T-helper 2 cell treated with Interferon-gamma antibody and Interleukin-4, amounts not matched to agents 5 μg/mL and 100 μg/mL, for 36 hours (primary cell): ENCODE measurements at regions not wholly inside any gene's neighbourhood (a gene's known extent, or its start where the extent isn't known, plus 50 kb on each side); places are given as distances from the start of the nearest gene placed in this dataset.

Experiments
- DNase-seq: peaks from one replicate; pipeline ENCODE4 v3.0.0; 2021; ENCODE audit warnings: low spot score
- H3K27ac Mint-ChIP-seq: one replicate; pipeline ENCODE4 v1.8.0; 2021; ENCODE audit warnings: mild to moderate bottlenecking, mixed read lengths
- H3K27me3 Mint-ChIP-seq: one replicate; pipeline ENCODE4 v1.8.0; 2021; ENCODE audit warnings: low read depth, mixed read lengths
- H3K36me3 Mint-ChIP-seq: one replicate; pipeline ENCODE4 v1.8.0; 2021; ENCODE audit warnings: low read depth, mixed read lengths
- H3K4me1 Mint-ChIP-seq: one replicate; pipeline ENCODE4 v1.8.0; 2021; ENCODE audit warnings: low read depth, mixed read lengths
- H3K4me3 Mint-ChIP-seq: one replicate; pipeline ENCODE4 v1.8.0; 2022; ENCODE audit warnings: mild to moderate bottlenecking, moderate library complexity, mixed read lengths
- H3K9me3 Mint-ChIP-seq: one replicate; pipeline ENCODE4 v1.8.0; 2021; ENCODE audit warnings: mixed read lengths

- H3K4me1 Mint-ChIP-seq, result no peaks in the 10 kb centered on the region
- no peak overlapping the region for H3K4me3 Mint-ChIP-seq
- H3K27ac Mint-ChIP-seq, result no peak overlapping the region
- no peaks in the 10 kb centered on the region for H3K9me3 Mint-ChIP-seq
- no peak for DNase-seq
- H3K36me3 Mint-ChIP-seq, result no peaks in the 10 kb centered on the region
- no peaks in the 10 kb centered on the region for H3K27me3 Mint-ChIP-seq
Measured at GRCh38 chr18:41720226-41720625, 234.8 kb upstream of the PIK3C3 start.

GRCh38 chr18:41719808-41720207, 235.2 kb upstream of the PIK3C3 start:
- Mint-ChIP-seq H3K4me1 (no peaks in the 10 kb centered on the region), H3K36me3 (no peaks in the 10 kb centered on the region), H3K4me3 (no peak overlapping the region), H3K27ac (no peak overlapping the region), H3K9me3 (no peaks in the 10 kb centered on the region), H3K27me3 (no peaks in the 10 kb centered on the region)
- no peak for DNase-seq

- H3K4me3 Mint-ChIP-seq, result no peak overlapping the region
- DNase-seq, result no peak
- no peaks in the 10 kb centered on the region for H3K36me3 Mint-ChIP-seq
- no peak overlapping the region for H3K27ac Mint-ChIP-seq
- H3K9me3 Mint-ChIP-seq, result no peaks in the 10 kb centered on the region
- no peaks in the 10 kb centered on the region for H3K4me1 Mint-ChIP-seq
- H3K27me3 Mint-ChIP-seq, result no peaks in the 10 kb centered on the region
Measured at GRCh38 chr18:41714872-41715271, 240.2 kb upstream of the PIK3C3 start.

GRCh38 chr18:41713969-41714825, 240.8 kb upstream of the PIK3C3 start:
- Mint-ChIP-seq H3K4me1 (no peaks in the 10 kb centered on the region), H3K27me3 (no peaks in the 10 kb centered on the region), H3K9me3 (no peaks in the 10 kb centered on the region), H3K27ac (no peak overlapping the region), H3K4me3 (no peak overlapping the region), H3K36me3 (no peaks in the 10 kb centered on the region)
- no peak for DNase-seq

GRCh38 chr18:41706301-41706700, 248.7 kb upstream of the PIK3C3 start:
- Mint-ChIP-seq H3K9me3 (peaks cover 4% of the 10 kb centered on the region), H3K27ac (no peak overlapping the region), H3K4me3 (no peak overlapping the region), H3K4me1 (no peaks in the 10 kb centered on the region), H3K27me3 (no peaks in the 10 kb centered on the region), H3K36me3 (no peaks in the 10 kb centered on the region)
- DNase-seq, result no peak

- H3K36me3 Mint-ChIP-seq, result no peaks in the 10 kb centered on the region
- H3K27me3 Mint-ChIP-seq, result no peaks in the 10 kb centered on the region
- no peak for DNase-seq
- H3K9me3 Mint-ChIP-seq, result peaks cover 4% of the 10 kb centered on the region
- no peaks in the 10 kb centered on the region for H3K4me1 Mint-ChIP-seq
- no peak overlapping the region for H3K4me3 Mint-ChIP-seq
- no peak overlapping the region for H3K27ac Mint-ChIP-seq
Measured at GRCh38 chr18:41703744-41704530, 251.1 kb upstream of the PIK3C3 start.

- H3K9me3 Mint-ChIP-seq, result no peaks in the 10 kb centered on the region
- no peaks in the 10 kb centered on the region for H3K36me3 Mint-ChIP-seq
- DNase-seq, result no peak
- no peaks in the 10 kb centered on the region for H3K27me3 Mint-ChIP-seq
- no peak overlapping the region for H3K4me3 Mint-ChIP-seq
- peaks cover 2% of the 10 kb centered on the region for H3K4me1 Mint-ChIP-seq
- no peak overlapping the region for H3K27ac Mint-ChIP-seq
Measured at GRCh38 chr18:41700416-41700815, 254.6 kb upstream of the PIK3C3 start.

GRCh38 chr18:41695441-41695840, 259.6 kb upstream of the PIK3C3 start:
- no peak overlapping the region for H3K4me3 Mint-ChIP-seq
- H3K36me3 Mint-ChIP-seq, result no peaks in the 10 kb centered on the region
- no peaks in the 10 kb centered on the region for H3K9me3 Mint-ChIP-seq
- no peaks in the 10 kb centered on the region for H3K27me3 Mint-ChIP-seq
- H3K4me1 Mint-ChIP-seq, result peaks cover 2% of the 10 kb centered on the region
- no peak for DNase-seq
- H3K27ac Mint-ChIP-seq, result no peak overlapping the region

- Mint-ChIP-seq H3K36me3 (no peaks in the 10 kb centered on the region), H3K4me1 (peaks cover 2% of the 10 kb centered on the region), H3K4me3 (no peak overlapping the region), H3K27me3 (no peaks in the 10 kb centered on the region), H3K9me3 (no peaks in the 10 kb centered on the region), H3K27ac (no peak overlapping the region)
- no peak for DNase-seq
Measured at GRCh38 chr18:41693008-41693407, 262.0 kb upstream of the PIK3C3 start.

GRCh38 chr18:41690332-41691127, 264.5 kb upstream of the PIK3C3 start:
- Mint-ChIP-seq H3K27me3 (no peaks in the 10 kb centered on the region), H3K4me3 (no peak overlapping the region), H3K36me3 (no peaks in the 10 kb centered on the region), H3K27ac (no peak overlapping the region), H3K4me1 (peaks cover under 1% of the 10 kb centered on the region), H3K9me3 (no peaks in the 10 kb centered on the region)
- no peak for DNase-seq

GRCh38 chr18:41687138-41687537, 267.9 kb upstream of the PIK3C3 start:
- Mint-ChIP-seq H3K27ac (no peak overlapping the region), H3K36me3 (no peaks in the 10 kb centered on the region), H3K4me3 (no peak overlapping the region), H3K4me1 (no peaks in the 10 kb centered on the region), H3K27me3 (no peaks in the 10 kb centered on the region), H3K9me3 (no peaks in the 10 kb centered on the region)
- no peak for DNase-seq

- Mint-ChIP-seq H3K27ac (no peak overlapping the region), H3K36me3 (no peaks in the 10 kb centered on the region), H3K4me1 (no peaks in the 10 kb centered on the region), H3K4me3 (no peak overlapping the region), H3K9me3 (no peaks in the 10 kb centered on the region), H3K27me3 (no peaks in the 10 kb centered on the region)
- DNase-seq, result no peak
Measured at GRCh38 chr18:41681138-41681880, 273.7 kb upstream of the PIK3C3 start.

- H3K27ac Mint-ChIP-seq, result no peak overlapping the region
- H3K4me1 Mint-ChIP-seq, result no peaks in the 10 kb centered on the region
- no peaks in the 10 kb centered on the region for H3K9me3 Mint-ChIP-seq
- H3K27me3 Mint-ChIP-seq, result no peaks in the 10 kb centered on the region
- no peaks in the 10 kb centered on the region for H3K36me3 Mint-ChIP-seq
- DNase-seq, result no peak
- no peak overlapping the region for H3K4me3 Mint-ChIP-seq
Measured at GRCh38 chr18:41674506-41674905, 280.5 kb upstream of the PIK3C3 start.
